Gastroesophageal sphincter (tissue), 4 donors: ENCODE measurements at regions not wholly inside any gene's neighbourhood (a gene's known extent, or its start where the extent isn't known, plus 50 kb on each side); places are given as distances from the start of the nearest gene placed in this dataset.

ENCODE experiments used
- ATAC-seq: fragments of 150-250 bp; one replicate; pipeline ENCODE4 v1.9.1; 2016; ENCODE audit warnings: mild to moderate bottlenecking, moderate library complexity
- H3K27ac ChIP-seq, 4 donors: fragments of 200-600 bp; sonication (generic) in 3 of 4; 1 replicate in 3 of 4; 2 replicates in 1 of 4; pipeline ENCODE4 v1.5.1; 2016 to 2019
- H3K27me3 ChIP-seq: fragments of 200-600 bp; sonication (generic); one replicate; pipeline ENCODE4 v1.5.1; 2019
- H3K36me3 ChIP-seq, 2 donors: fragments of 200-600 bp; sonication (generic); one replicate each; pipeline ENCODE4 v1.5.1; 2019; ENCODE audit warnings: control low read depth in 1 of 2
- H3K4me1 ChIP-seq, 3 donors: fragments of 200-600 bp; sonication (generic); 1 replicate in 2 of 3; 2 replicates in 1 of 3; pipeline ENCODE4 v1.5.1; 2016 to 2019; ENCODE audit warnings: control low read depth in 2 of 3
- H3K4me3 ChIP-seq, 2 donors: fragments of 200-600 bp; sonication (generic); one replicate each; pipeline ENCODE4 v1.5.1; 2019; ENCODE audit warnings: mild to moderate bottlenecking in 1 of 2, moderate library complexity in 1 of 2
- H3K9me3 ChIP-seq, 3 donors: fragments of 200-600 bp; sonication (generic); one replicate each; pipeline ENCODE4 v1.5.1; 2017 to 2019; ENCODE audit warnings: control low read depth in 2 of 3
- CTCF ChIP-seq, 4 experiments: fragments of 200-600 bp in 2 of 4; fragments of 450-650 bp in 2 of 4; sonication (generic) in 1 of 4; IDR thresholded peaks; one replicate each; pipeline ENCODE4 v1.5.1; 2017 to 2019; ENCODE audit warnings: antibody characterized with exemption in 4 of 4, mild to moderate bottlenecking in 2 of 4, moderate library complexity in 2 of 4
- EP300 ChIP-seq: sonication (generic); formaldehyde crosslinking; IDR thresholded peaks from one replicate; pipeline ENCODE4 v1.6.1; 2017; ENCODE audit warnings: antibody characterized with exemption, mild to moderate bottlenecking
- POLR2A ChIP-seq, 2 donors: fragments of 450-650 bp; IDR thresholded peaks; one replicate each; pipeline ENCODE4 v1.6.1; 2017; ENCODE audit warnings: antibody characterized with exemption in 2 of 2, mild to moderate bottlenecking in 2 of 2, moderate library complexity in 1 of 2
- POLR2AphosphoS5 ChIP-seq: sonication (generic); formaldehyde crosslinking; IDR thresholded peaks from one replicate; pipeline ENCODE4 v1.6.1; 2017; ENCODE audit warnings: antibody characterized with exemption
- WGBS, 2 donors: methylation state at CpG; one replicate each; pipeline ENCODE4 v1.1.5; 2018; ENCODE audit warnings: low coverage in 1 of 2; 5-methylcytosine and 5-hydroxymethylcytosine counted together

GRCh38 chr13:107516517-107516916, 698.8 kb downstream of the LIG4 start:
- no peaks in the 10 kb centered on the region for H3K27me3 ChIP-seq
- no peak for ATAC-seq
- no peak overlapping the region for H3K4me3 ChIP-seq
- no peak for TF ChIP-seq CTCF (IDR thresholded peaks at IDR 0.05)
- no peak for TF ChIP-seq POLR2A (IDR thresholded peaks at IDR 0.05)
- no peak for TF ChIP-seq EP300
- TF ChIP-seq POLR2AphosphoS5 = no peak
- H3K36me3 ChIP-seq = no peaks in the 10 kb centered on the region
- WGBS, 2 donors = 65 to 81% methylated on average over 4 of the region's 4 CpGs
- H3K9me3 ChIP-seq = no peaks in the 10 kb centered on the region
- H3K4me1 ChIP-seq = no peaks in the 10 kb centered on the region
- H3K27ac ChIP-seq = no peak overlapping the region

DNA sequence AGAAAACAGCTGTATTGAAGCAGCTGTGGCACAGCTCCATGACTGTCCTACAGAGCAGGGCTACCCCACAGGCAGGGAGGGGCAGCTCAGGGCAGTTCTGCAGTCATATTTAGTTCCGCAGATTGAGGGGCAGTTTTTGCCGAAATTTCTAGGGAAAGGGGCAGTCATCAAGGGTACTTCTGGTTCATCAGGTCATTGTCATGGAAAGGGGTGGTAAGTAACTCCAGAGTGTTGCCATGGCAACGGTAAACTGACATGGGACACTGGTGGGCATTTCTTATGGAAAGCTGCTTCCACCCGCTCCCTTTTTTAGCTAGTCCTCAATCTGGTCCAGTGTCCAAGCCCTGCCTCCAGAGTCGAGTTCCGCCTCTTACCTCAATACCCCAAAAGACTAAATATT, 702.8 kb downstream of the LIG4 start:
- no peak for TF ChIP-seq CTCF (IDR thresholded peaks at IDR 0.05)
- no peak for TF ChIP-seq POLR2A (IDR thresholded peaks at IDR 0.05)
- TF ChIP-seq EP300 = no peak
- no peak for TF ChIP-seq POLR2AphosphoS5
- WGBS, 2 donors = 83 to 92% methylated on average over 6 of the region's 6 CpGs

DNA sequence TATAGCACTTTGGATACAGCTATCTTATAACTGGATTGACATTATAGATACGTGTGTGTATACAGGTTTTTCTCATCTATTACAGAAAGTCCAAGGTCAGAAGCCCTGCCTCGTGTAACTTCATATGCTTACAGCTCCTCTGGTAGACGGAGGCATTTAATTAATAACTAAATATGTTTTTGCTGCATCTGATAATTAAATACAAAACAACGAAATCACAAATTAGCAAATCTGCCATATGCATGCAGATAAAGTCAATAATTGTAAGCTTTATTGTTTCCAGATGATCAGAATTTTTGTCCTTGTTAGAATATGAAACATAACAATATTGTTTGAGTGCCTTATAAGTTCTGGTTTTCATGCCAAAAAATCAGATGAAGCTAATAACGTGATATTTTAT, 717.7 kb downstream of the LIG4 start:
- Histone ChIP-seq H3K27ac (no peak overlapping the region), H3K27me3 (no peaks in the 10 kb centered on the region), H3K9me3 (no peaks in the 10 kb centered on the region), H3K36me3 (no peaks in the 10 kb centered on the region), H3K4me3 (no peak overlapping the region), H3K4me1 (no peaks in the 10 kb centered on the region)
- 64 to 82% methylated on average over 5 of the region's 5 CpGs for WGBS, 2 donors
- no peak for ATAC-seq
- TF ChIP-seq POLR2AphosphoS5 = no peak
- no peak for TF ChIP-seq EP300
- TF ChIP-seq POLR2A (IDR thresholded peaks at IDR 0.05) = no peak
- TF ChIP-seq CTCF (IDR thresholded peaks at IDR 0.05) = no peak

More for the DNA sequence above, 702.8 kb downstream of the LIG4 start:
- H3K27me3 ChIP-seq = no peaks in the 10 kb centered on the region
- H3K27ac ChIP-seq = no peak overlapping the region
- no peaks in the 10 kb centered on the region for H3K9me3 ChIP-seq
- H3K36me3 ChIP-seq = no peaks in the 10 kb centered on the region
- no peak overlapping the region for H3K4me3 ChIP-seq
- no peak for ATAC-seq
- H3K4me1 ChIP-seq = no peaks in the 10 kb centered on the region

DNA sequence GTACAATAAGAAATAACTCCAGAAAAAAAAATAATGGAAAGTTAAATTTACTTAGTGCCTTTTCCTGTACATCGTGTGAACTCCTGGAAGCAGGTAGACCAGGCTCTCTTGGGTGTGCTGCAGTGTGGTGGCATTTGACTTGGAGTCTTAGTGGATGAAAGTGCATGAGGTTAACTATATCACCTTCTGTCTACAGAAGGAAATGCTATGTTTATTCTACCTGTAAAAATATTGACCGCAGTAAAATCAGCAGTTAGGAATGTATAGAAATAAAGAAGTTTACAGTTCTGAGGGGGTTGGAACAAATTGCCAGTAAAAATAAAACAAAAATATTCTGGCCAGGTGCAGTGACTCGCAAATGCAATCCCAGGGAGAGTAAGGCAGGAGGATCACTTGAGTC, 722.1 kb downstream of the LIG4 start:
- no peak for ATAC-seq
- Histone ChIP-seq H3K4me1 (no peaks in the 10 kb centered on the region), H3K36me3 (no peaks in the 10 kb centered on the region), H3K9me3 (peaks cover 0 to 16% (median 0%) of the 10 kb centered on the region in 3 donors), H3K27me3 (no peaks in the 10 kb centered on the region), H3K4me3 (no peak overlapping the region), H3K27ac (no peak overlapping the region)
- WGBS, 2 donors = 74 to 78% methylated on average over 2 to 3 of the region's 3 CpGs
- TF ChIP-seq CTCF (IDR thresholded peaks at IDR 0.05) (no peak), POLR2AphosphoS5 (no peak), EP300 (no peak), POLR2A (IDR thresholded peaks at IDR 0.05) (no peak)

GRCh38 chr13:107482688-107483087, 732.6 kb downstream of the LIG4 start:
- Histone ChIP-seq H3K27ac (no peak overlapping the region), H3K9me3 (no peaks in the 10 kb centered on the region), H3K36me3 (no peaks in the 10 kb centered on the region), H3K4me3 (no peak overlapping the region), H3K4me1 (no peaks in the 10 kb centered on the region), H3K27me3 (no peaks in the 10 kb centered on the region)
- WGBS, 2 donors = 59 to 69% methylated on average over 5 of the region's 5 CpGs
- ATAC-seq = no peak
- TF ChIP-seq POLR2A (IDR thresholded peaks at IDR 0.05) (no peak), POLR2AphosphoS5 (no peak), CTCF (IDR thresholded peaks at IDR 0.05) (no peak), EP300 (no peak)
